DND-41 (cell line): ENCODE measurements at regions not wholly inside any gene's neighbourhood (a gene's known extent, or its start where the extent isn't known, plus 50 kb on each side); places are given as distances from the start of the nearest gene placed in this dataset.

Experiments used
- ATAC-seq: fragments of 200-7000 bp; cut with Tn5 transposase; 3 replicates; pipeline ENCODE4 v1.9.1; 2021; ENCODE audit warnings: low read depth; ENCODE audit not compliant: insufficient read depth
- DNase-seq: peaks from one replicate; pipeline ENCODE4 v3.0.0-alpha.2; 2020
- H2AFZ ChIP-seq: 2 replicates; pipeline ENCODE4 v1.6.0; 2012; ENCODE audit warnings: low read depth, low read length
- H3K27ac ChIP-seq: 2 replicates; pipeline ENCODE4 v1.5.1; 2012; ENCODE audit warnings: low read length, inconsistent platforms
- H3K27me3 ChIP-seq: fragments of 200-600 bp; sonication (generic); 2 replicates; pipeline ENCODE4 v1.6.0; 2012; ENCODE audit warnings: low read length, mild to moderate bottlenecking, inconsistent platforms; ENCODE audit not compliant: insufficient read depth, poor library complexity
- H3K36me3 ChIP-seq: 2 replicates; pipeline ENCODE4 v1.5.1; 2012; ENCODE audit warnings: low read length, inconsistent platforms; ENCODE audit not compliant: insufficient read depth
- H3K4me1 ChIP-seq: 2 replicates; pipeline ENCODE4 v1.5.1; 2012; ENCODE audit warnings: mild to moderate bottlenecking, low read length; ENCODE audit not compliant: insufficient read depth
- H3K4me2 ChIP-seq: 2 replicates; pipeline ENCODE4 v1.6.0; 2012; ENCODE audit warnings: mild to moderate bottlenecking, moderate library complexity, low read length, inconsistent platforms; ENCODE audit not compliant: insufficient read depth
- H3K4me3 ChIP-seq, 2 experiments: fragments of 200-600 bp in 1 of 2; shearing (Covaris generic) in 1 of 2; 2 replicates each; pipeline ENCODE4 v1.5.1; 2012 to 2016; ENCODE audit warnings: inconsistent platforms in 2 of 2, low read length in 2 of 2, mild to moderate bottlenecking in 2 of 2, low read depth in 1 of 2, moderate library complexity in 1 of 2
- H3K79me2 ChIP-seq: 2 replicates; pipeline ENCODE4 v1.6.0; 2012; ENCODE audit warnings: low read length, inconsistent platforms; ENCODE audit not compliant: insufficient read depth
- H3K9ac ChIP-seq: 2 replicates; pipeline ENCODE4 v1.6.0; 2012; ENCODE audit warnings: low read depth, mild to moderate bottlenecking, inconsistent platforms, low read length, moderate library complexity
- H3K9me3 ChIP-seq: 2 replicates; pipeline ENCODE4 v1.5.1; 2012; ENCODE audit warnings: low read length, moderate library complexity, mild to moderate bottlenecking, inconsistent platforms; ENCODE audit not compliant: insufficient read depth, severe bottlenecking
- H4K20me1 ChIP-seq: 2 replicates; pipeline ENCODE4 v1.6.0; 2012; ENCODE audit warnings: low read length; ENCODE audit not compliant: insufficient read depth
- CTCF ChIP-seq: IDR thresholded peaks from 2 replicates; pipeline ENCODE4 v1.5.1; 2012; ENCODE audit warnings: borderline replicate concordance, low read length, moderate library complexity, mild to moderate bottlenecking; ENCODE audit not compliant: poor library complexity, severe bottlenecking; ENCODE audit errors: extremely low read depth
- EZH2 ChIP-seq: IDR thresholded peaks from 3 replicates; pipeline ENCODE4 v1.6.1; 2012; ENCODE audit warnings: borderline replicate concordance, low read depth, mild to moderate bottlenecking, moderate library complexity, low read length, inconsistent platforms; ENCODE audit not compliant: severe bottlenecking

- Histone ChIP-seq H4K20me1 (no peaks in the 10 kb centered on the region), H3K27me3 (no peaks in the 10 kb centered on the region), H3K4me1 (no peaks in the 10 kb centered on the region), H2AFZ (no peak overlapping the region), H3K4me2 (no peak overlapping the region), H3K27ac (no peak overlapping the region), H3K79me2 (no peaks in the 10 kb centered on the region), H3K36me3 (no peaks in the 10 kb centered on the region), H3K9me3 (no peaks in the 10 kb centered on the region), H3K9ac (no peak overlapping the region), H3K4me3 (no peak overlapping the region)
- no peak for TF ChIP-seq CTCF
- TF ChIP-seq EZH2: no peak
- no peak for ATAC-seq
- DNase-seq: no peak
These were observed 138.9 kb upstream of the SMIM31 start for GRCh38 chr4:164614999-164615398.

GRCh38 chr4:164615964-164616363, 138.0 kb upstream of the SMIM31 start:
- no peaks in the 10 kb centered on the region for H3K27me3 ChIP-seq
- H3K4me1 ChIP-seq: no peaks in the 10 kb centered on the region
- H4K20me1 ChIP-seq: no peaks in the 10 kb centered on the region
- no peaks in the 10 kb centered on the region for H3K9me3 ChIP-seq
- no peak overlapping the region for H3K4me3 ChIP-seq
- no peak for DNase-seq
- no peak for ATAC-seq
- H3K79me2 ChIP-seq: no peaks in the 10 kb centered on the region
- H2AFZ ChIP-seq: no peak overlapping the region
- H3K27ac ChIP-seq: no peak overlapping the region
- TF ChIP-seq EZH2 (no peak), CTCF (no peak)
- H3K9ac ChIP-seq: no peak overlapping the region
- H3K4me2 ChIP-seq: no peak overlapping the region
- H3K36me3 ChIP-seq: no peaks in the 10 kb centered on the region

- no peak overlapping the region for H3K27ac ChIP-seq
- no peaks in the 10 kb centered on the region for H3K79me2 ChIP-seq
- no peak for TF ChIP-seq CTCF
- TF ChIP-seq EZH2: no peak
- no peaks in the 10 kb centered on the region for H3K9me3 ChIP-seq
- H2AFZ ChIP-seq: no peak overlapping the region; the same call in 1 of the 2 replicates
- ATAC-seq (no peak), DNase-seq (no peak)
- no peaks in the 10 kb centered on the region for H3K4me1 ChIP-seq
- H4K20me1 ChIP-seq: no peaks in the 10 kb centered on the region
- H3K4me2 ChIP-seq: no peak overlapping the region
- H3K27me3 ChIP-seq: no peaks in the 10 kb centered on the region
- H3K9ac ChIP-seq: no peak overlapping the region
- H3K4me3 ChIP-seq: no peak overlapping the region
- no peaks in the 10 kb centered on the region for H3K36me3 ChIP-seq
These were observed 137.0 kb upstream of the SMIM31 start for GRCh38 chr4:164616961-164617360.

- no peaks in the 10 kb centered on the region for H3K27me3 ChIP-seq
- no peaks in the 10 kb centered on the region for H3K9me3 ChIP-seq
- no peak overlapping the region for H3K4me3 ChIP-seq
- no peaks in the 10 kb centered on the region for H4K20me1 ChIP-seq
- H3K9ac ChIP-seq: no peak overlapping the region
- ATAC-seq (no peak), DNase-seq (no peak)
- H3K79me2 ChIP-seq: no peaks in the 10 kb centered on the region
- no peak for TF ChIP-seq EZH2
- TF ChIP-seq CTCF: no peak
- H3K36me3 ChIP-seq: no peaks in the 10 kb centered on the region
- no peak overlapping the region for H2AFZ ChIP-seq
- H3K4me2 ChIP-seq: no peak overlapping the region
- H3K4me1 ChIP-seq: no peaks in the 10 kb centered on the region
- H3K27ac ChIP-seq: no peak overlapping the region
These were observed 136.5 kb upstream of the SMIM31 start for GRCh38 chr4:164617426-164617825.
